HEK293T (cell line): ENCODE measurements at regions not wholly inside any gene's neighbourhood (a gene's known extent, or its start where the extent isn't known, plus 50 kb on each side); places are given as distances from the start of the nearest gene placed in this dataset.
"Not testable (repeated sequence)": the region's sequence is repeated elsewhere in the genome, so short reads cannot be mapped to it uniquely, and the experiment has no call there.

Experiments used
- CTCF ChIA-PET: fragments of 350-600 bp; formaldehyde crosslinking; extraction: SDS; loops from one replicate; lab custom pipeline; 2021; ENCODE audit warnings: antibody characterized with exemption, inconsistent platforms; lab: Yijun Ruan, JAX
- POLR2A ChIA-PET: fragments of 350-600 bp; formaldehyde crosslinking; extraction: SDS; loops from one replicate; lab custom pipeline; 2020; ENCODE audit warnings: antibody characterized with exemption, inconsistent platforms; lab: Yijun Ruan, JAX
- DNase-seq: peaks from one replicate; pipeline ENCODE4 v3.0.0; 2012; ENCODE audit warnings: mixed read lengths; ENCODE audit errors: extremely low spot score
- ARNT ChIP-seq: fragments of 450-650 bp; IDR thresholded peaks from 2 replicates; pipeline ENCODE4 v1.6.1; 2017; ENCODE audit warnings: mild to moderate bottlenecking
- BHLHE40 ChIP-seq: fragments of 450-650 bp; IDR thresholded peaks from 2 replicates; pipeline ENCODE4 v1.6.1; 2016; ENCODE audit warnings: mild to moderate bottlenecking, moderate library complexity, borderline replicate concordance
- CTBP1 ChIP-seq: fragments of 450-650 bp; IDR thresholded peaks from 2 replicates; pipeline ENCODE4 v1.6.1; 2016; ENCODE audit warnings: borderline replicate concordance
- ELF4 ChIP-seq: fragments of 450-650 bp; IDR thresholded peaks from 2 replicates; pipeline ENCODE4 v1.6.1; 2017; ENCODE audit warnings: antibody characterized with exemption
- FOXA1 ChIP-seq: fragments of 450-650 bp; IDR thresholded peaks from 2 replicates; pipeline ENCODE4 v1.6.1; 2016; ENCODE audit warnings: mild to moderate bottlenecking
- FOXK2 ChIP-seq: fragments of 450-650 bp; IDR thresholded peaks from 2 replicates; pipeline ENCODE4 v1.6.1; 2016; ENCODE audit warnings: mild to moderate bottlenecking
- FOXM1 ChIP-seq: fragments of 450-650 bp; IDR thresholded peaks from 2 replicates; pipeline ENCODE4 v1.6.1; 2017; ENCODE audit warnings: mild to moderate bottlenecking, borderline replicate concordance
- HDGF ChIP-seq: fragments of 450-650 bp; IDR thresholded peaks from 2 replicates; pipeline ENCODE4 v1.6.1; 2017; ENCODE audit warnings: antibody characterized with exemption, borderline replicate concordance
- L3MBTL2 ChIP-seq: fragments of 450-650 bp; conservative IDR thresholded peaks from 2 replicates; pipeline ENCODE4 v1.6.1; 2016; ENCODE audit warnings: mild to moderate bottlenecking
- LEF1 ChIP-seq: fragments of 450-650 bp; IDR thresholded peaks from 2 replicates; pipeline ENCODE4 v1.6.1; 2017; ENCODE audit warnings: mild to moderate bottlenecking, borderline replicate concordance
- NFRKB ChIP-seq: fragments of 450-650 bp; IDR thresholded peaks from 2 replicates; pipeline ENCODE4 v1.6.1; 2016; ENCODE audit warnings: mild to moderate bottlenecking, moderate library complexity
- SP1 ChIP-seq: fragments of 450-650 bp; IDR thresholded peaks from 2 replicates; pipeline ENCODE4 v1.6.1; 2017
- SUZ12 ChIP-seq: fragments of 450-650 bp; IDR thresholded peaks from 2 replicates; pipeline ENCODE4 v1.6.1; 2016; ENCODE audit warnings: mild to moderate bottlenecking
- TARDBP ChIP-seq: fragments of 450-650 bp; IDR thresholded peaks from 2 replicates; pipeline ENCODE4 v1.6.1; 2016
- ZNF384 ChIP-seq: fragments of 450-650 bp; IDR thresholded peaks from 2 replicates; pipeline ENCODE4 v1.6.1; 2016
- TF ChIP-seq, protein P1 (sequence below): fragments of 450-650 bp; IDR thresholded peaks from 2 replicates; pipeline ENCODE4 v1.6.1; 2016

DNA sequence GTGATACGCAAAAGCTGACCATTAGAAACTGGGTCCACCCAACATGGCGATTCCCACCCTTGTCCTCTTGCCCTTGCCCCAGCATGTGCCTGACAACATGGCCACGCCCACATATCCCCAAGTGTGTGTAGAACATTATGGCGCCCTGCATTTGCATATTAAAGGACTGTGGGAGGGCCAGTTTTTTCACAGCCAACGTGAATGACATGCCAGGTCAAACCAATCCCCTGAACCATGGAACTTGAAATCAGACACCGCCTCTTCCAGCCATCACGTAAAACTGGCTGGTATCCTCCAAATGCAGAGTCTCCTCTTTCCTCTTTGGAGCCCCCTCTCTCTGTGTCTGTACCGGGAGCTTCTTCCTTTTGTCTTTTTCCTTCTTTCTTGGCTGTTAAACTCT is 156.7 kb upstream of the EPHA6 start:
- ChIA-PET POLR2A (no interaction called here), CTCF (no interaction called here)
- no peak for TF ChIP-seq SUZ12
- no peak for TF ChIP-seq ARNT
- TF ChIP-seq BHLHE40: no peak
- TF ChIP-seq TARDBP: no peak
- TF ChIP-seq, protein P1, sequence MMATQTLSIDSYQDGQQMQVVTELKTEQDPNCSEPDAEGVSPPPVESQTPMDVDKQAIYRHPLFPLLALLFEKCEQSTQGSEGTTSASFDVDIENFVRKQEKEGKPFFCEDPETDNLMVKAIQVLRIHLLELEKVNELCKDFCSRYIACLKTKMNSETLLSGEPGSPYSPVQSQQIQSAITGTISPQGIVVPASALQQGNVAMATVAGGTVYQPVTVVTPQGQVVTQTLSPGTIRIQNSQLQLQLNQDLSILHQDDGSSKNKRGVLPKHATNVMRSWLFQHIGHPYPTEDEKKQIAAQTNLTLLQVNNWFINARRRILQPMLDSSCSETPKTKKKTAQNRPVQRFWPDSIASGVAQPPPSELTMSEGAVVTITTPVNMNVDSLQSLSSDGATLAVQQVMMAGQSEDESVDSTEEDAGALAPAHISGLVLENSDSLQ: no peak
- TF ChIP-seq NFRKB: no peak
- TF ChIP-seq FOXM1: no peak
- no peak for TF ChIP-seq FOXK2
- no peak for TF ChIP-seq ZNF384
- no peak for DNase-seq

GRCh38 chr3:96671861-96672595 is 142.4 kb upstream of the EPHA6 start:
- POLR2A ChIA-PET, CTCF ChIA-PET, DNase-seq: not testable (repeated sequence)

- TF ChIP-seq NFRKB (no peak), SUZ12 (no peak), ARNT (no peak), LEF1 (no peak), ELF4 (no peak), HDGF (no peak), BHLHE40 (no peak), ZNF384 (no peak), FOXA1 (no peak), TARDBP (no peak), L3MBTL2 (no peak)
- TF ChIP-seq, protein P1: no peak
- ChIA-PET CTCF (interaction anchor here (0.6 kb wide), 1 partner anchor 11 kb away, joined by 3 read pairs; no protein-coding TSS in a partner anchor), POLR2A (no interaction called here)
- no peak for DNase-seq
These were observed 137.2 kb upstream of the EPHA6 start for GRCh38 chr3:96677156-96677555.

DNA sequence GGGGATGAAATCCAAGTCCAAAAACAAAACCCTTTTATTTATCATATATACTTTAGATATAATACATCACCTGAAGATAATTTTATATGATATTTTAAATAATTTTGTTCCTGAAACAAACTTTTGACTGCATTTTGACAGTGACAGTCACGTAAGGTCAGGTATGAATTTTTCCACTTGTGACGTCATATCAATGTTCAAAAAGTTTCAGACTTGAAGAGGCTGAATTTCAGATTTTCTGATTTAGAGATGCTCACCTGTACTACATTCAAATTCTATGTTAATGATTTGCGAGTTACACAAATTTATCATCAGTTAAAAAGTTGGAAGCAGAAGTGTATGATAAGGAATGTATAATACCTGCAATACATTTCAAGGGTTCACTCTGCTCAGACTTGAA is 136.1 kb upstream of the EPHA6 start:
- no peak for TF ChIP-seq FOXM1
- TF ChIP-seq SUZ12: no peak
- TF ChIP-seq L3MBTL2: no peak
- no peak for TF ChIP-seq ARNT
- TF ChIP-seq FOXA1: no peak
- TF ChIP-seq NFRKB: no peak
- no peak for TF ChIP-seq ZNF384
- TF ChIP-seq BHLHE40: no peak
- TF ChIP-seq LEF1: no peak
- TF ChIP-seq, protein P1: no peak
- no peak for TF ChIP-seq ELF4
- no peak for TF ChIP-seq FOXK2
- TF ChIP-seq SP1: no peak
- TF ChIP-seq HDGF: no peak
- no peak for TF ChIP-seq TARDBP
- no peak for TF ChIP-seq CTBP1
- ChIA-PET CTCF (no interaction called here), POLR2A (no interaction called here)
- DNase-seq: no peak

GRCh38 chr3:96700322-96701315 is 113.8 kb upstream of the EPHA6 start:
- TF ChIP-seq FOXM1 (no peak), FOXK2 (no peak), ZNF384 (0 out of 2 replicates have a peak, but pooled peaks have one; percentile 17), TARDBP (no peak), SP1 (no peak), LEF1 (no peak), ARNT (no peak)
- ChIA-PET POLR2A (no interaction called here), CTCF (no interaction called here)
- DNase-seq: no peak

- no peak for TF ChIP-seq CTBP1
- TF ChIP-seq FOXM1: no peak
- no peak for TF ChIP-seq SP1
- ChIA-PET CTCF (no interaction called here), POLR2A (no interaction called here)
- no peak for DNase-seq
These were observed 108.5 kb upstream of the EPHA6 start for GRCh38 chr3:96705895-96706294.
